GM18511 (cell line): ENCODE measurements at regions not wholly inside any gene's neighbourhood (a gene's known extent, or its start where the extent isn't known, plus 50 kb on each side); places are given as distances from the start of the nearest gene placed in this dataset.
"Not testable (repeated sequence)": the region's sequence is repeated elsewhere in the genome, so short reads cannot be mapped to it uniquely, and the experiment has no call there.

Experiments
- ATAC-seq: cut with Tn5 transposase; IDR thresholded peaks from one replicate; pipeline ENCODE4 v1.9.1; 2021; ENCODE audit warnings: mild to moderate bottlenecking, moderate library complexity; ENCODE audit not compliant: unreplicated experiment

GRCh38 chr12:87196321-87196720 lies 832.9 kb downstream of the C12orf50 start:
- ATAC-seq: no peak

- not testable (repeated sequence) for ATAC-seq
Measured at GRCh38 chr12:87194389-87194788, 834.8 kb downstream of the C12orf50 start.

GRCh38 chr12:87185367-87185766 lies 843.8 kb downstream of the C12orf50 start:
- ATAC-seq: no peak

- ATAC-seq: no peak
Measured at GRCh38 chr12:87182696-87183233, 846.4 kb downstream of the C12orf50 start.

- no peak for ATAC-seq
Measured at GRCh38 chr12:87171356-87171755, 857.8 kb downstream of the C12orf50 start.

- no peak for ATAC-seq
Measured at GRCh38 chr12:87169010-87169409, 860.2 kb downstream of the C12orf50 start.

GRCh38 chr12:87165733-87166375 lies 863.3 kb downstream of the C12orf50 start:
- no peak for ATAC-seq

GRCh38 chr12:87163122-87163521 lies 866.1 kb downstream of the C12orf50 start:
- ATAC-seq: no peak

GRCh38 chr12:87160848-87161601 lies 868.2 kb downstream of the C12orf50 start:
- no peak for ATAC-seq

- no peak for ATAC-seq
Measured at GRCh38 chr12:87157791-87158190, 871.4 kb downstream of the C12orf50 start.

GRCh38 chr12:87155621-87156020 lies 873.6 kb downstream of the C12orf50 start:
- no peak for ATAC-seq

- no peak for ATAC-seq
Measured at GRCh38 chr12:87152841-87153528, 876.2 kb downstream of the C12orf50 start.

GRCh38 chr12:87152075-87152474 lies 877.1 kb downstream of the C12orf50 start:
- ATAC-seq: peak; percentile 18

- ATAC-seq: peak; percentile 81
Measured at GRCh38 chr12:87150969-87151662, 878.1 kb downstream of the C12orf50 start.

GRCh38 chr12:87142342-87142741 lies 886.2 kb upstream of the MGAT4C start:
- ATAC-seq: no peak

- no peak for ATAC-seq
Measured at GRCh38 chr12:87141091-87141490, 884.9 kb upstream of the MGAT4C start.

GRCh38 chr12:87140262-87140661 lies 884.1 kb upstream of the MGAT4C start:
- ATAC-seq: no peak

- no peak for ATAC-seq
Measured at GRCh38 chr12:87137220-87137619, 881.0 kb upstream of the MGAT4C start.

GRCh38 chr12:87136330-87136976 lies 880.3 kb upstream of the MGAT4C start:
- ATAC-seq: no peak

GRCh38 chr12:87127272-87127671 lies 871.1 kb upstream of the MGAT4C start:
- no peak for ATAC-seq

- no peak for ATAC-seq
Measured at GRCh38 chr12:87121896-87122295, 865.7 kb upstream of the MGAT4C start.
